HCEC 1CT (cell line): ENCODE measurements at regions not wholly inside any gene's neighbourhood (a gene's known extent, or its start where the extent isn't known, plus 50 kb on each side); places are given as distances from the start of the nearest gene placed in this dataset.
"Not testable (repeated sequence)": the region's sequence is repeated elsewhere in the genome, so short reads cannot be mapped to it uniquely, and the experiment has no call there.

Source experiments
- DNase-seq: peaks from one replicate; pipeline ENCODE4 v3.0.0-alpha.2; 2017

- DNase-seq = no peak
Measured at GRCh38 chr1:56145581-56145980, 433.8 kb downstream of the PLPP3 start.

GRCh38 chr1:56142301-56142700, 437.1 kb downstream of the PLPP3 start:
- DNase-seq = no peak

GRCh38 chr1:56139836-56140235, 439.5 kb downstream of the PLPP3 start:
- DNase-seq = no peak

- peak; percentile 27 for DNase-seq
Measured at GRCh38 chr1:56137521-56138505, 441.6 kb downstream of the PLPP3 start.

- no peak for DNase-seq
Measured at GRCh38 chr1:56137090-56137489, 442.3 kb downstream of the PLPP3 start.

GRCh38 chr1:56135864-56136147, 443.6 kb downstream of the PLPP3 start:
- no peak for DNase-seq

- no peak for DNase-seq
Measured at GRCh38 chr1:56135069-56135863, 444.1 kb downstream of the PLPP3 start.

- no peak for DNase-seq
Measured at GRCh38 chr1:56133522-56134472, 445.6 kb downstream of the PLPP3 start.

GRCh38 chr1:56132520-56132919, 446.8 kb downstream of the PLPP3 start:
- DNase-seq = no peak

- no peak for DNase-seq
Measured at GRCh38 chr1:56129837-56130236, 449.5 kb downstream of the PLPP3 start.

- no peak for DNase-seq
Measured at GRCh38 chr1:56125316-56125715, 454.0 kb downstream of the PLPP3 start.

GRCh38 chr1:56123826-56124225, 455.5 kb downstream of the PLPP3 start:
- no peak for DNase-seq

GRCh38 chr1:56123421-56123820, 455.9 kb downstream of the PLPP3 start:
- peak; percentile 70 for DNase-seq

GRCh38 chr1:56120021-56120420, 459.3 kb downstream of the PLPP3 start:
- DNase-seq = peak; percentile 72

GRCh38 chr1:56118676-56119075, 460.7 kb downstream of the PLPP3 start:
- not testable (repeated sequence) for DNase-seq

GRCh38 chr1:56115701-56116100, 463.7 kb downstream of the PLPP3 start:
- DNase-seq = no peak

GRCh38 chr1:56113679-56114078, 465.7 kb downstream of the PLPP3 start:
- DNase-seq = no peak

GRCh38 chr1:56107275-56107638, 472.1 kb downstream of the PLPP3 start:
- no peak for DNase-seq

- no peak for DNase-seq
Measured at GRCh38 chr1:56106531-56107274, 472.7 kb downstream of the PLPP3 start.

- no peak for DNase-seq
Measured at GRCh38 chr1:56105397-56105796, 474.0 kb downstream of the PLPP3 start.

- no peak for DNase-seq
Measured at GRCh38 chr1:56099766-56100265, 479.5 kb downstream of the PLPP3 start.

GRCh38 chr1:56098946-56099345, 480.4 kb downstream of the PLPP3 start:
- peak; percentile 43 for DNase-seq
